A549 (cell line): ENCODE measurements at regions not wholly inside any gene's neighbourhood (a gene's known extent, or its start where the extent isn't known, plus 50 kb on each side); places are given as distances from the start of the nearest gene placed in this dataset.
A peak's percentile ranks its signal among the peaks of the same experiment; 100 is the strongest.

ENCODE experiments used
- ATAC-seq, 2 experiments: fragments of 200-7000 bp in 1 of 2; fragments of >200 bp in 1 of 2; cut with Nextera tagmentation in 1 of 2; cut with Tn5 transposase in 1 of 2; 3 replicates each; pipeline versions ENCODE4 v1.8.0 to v1.9.1; 2018 to 2020; ENCODE audit warnings: mild to moderate bottlenecking in 1 of 2, moderate library complexity in 1 of 2
- CTCF ChIA-PET: fragments of 300-600 bp; sonication (Branson Sonifier 250); formaldehyde crosslinking; extraction: SDS; loops from one replicate; lab custom pipeline; 2021; ENCODE audit warnings: antibody characterized with exemption, inconsistent platforms; lab: Yijun Ruan, JAX
- POLR2A ChIA-PET: fragments of 350-600 bp; formaldehyde crosslinking; extraction: SDS; loops from one replicate; lab custom pipeline; 2021; ENCODE audit warnings: antibody characterized with exemption, inconsistent platforms; lab: Yijun Ruan, JAX
- DNase-seq, 2 experiments: peaks; one replicate each; pipeline versions ENCODE4 v3.0.0 to v3.0.0-alpha.2; 2011 to 2016; ENCODE audit warnings: low read depth in 1 of 2, low spot score in 1 of 2
- FAIRE-seq: peaks from 2 replicates; lab custom pipeline; 2011; peaks lifted over from hg19 to GRCh38; lab: Jason Lieb, UNC
- H3K27ac ChIP-seq, 2 experiments: fragments of >200 bp; sonication (Bioruptor Twin); formaldehyde crosslinking; 3 replicates each; pipeline ENCODE4 v1.5.1; 2016 to 2017
- H3K4me1 ChIP-seq: fragments of >200 bp; sonication (Bioruptor Twin); formaldehyde crosslinking; 3 replicates; pipeline ENCODE4 v1.6.1; 2016
- H3K4me2 ChIP-seq: fragments of >200 bp; sonication (Bioruptor Twin); formaldehyde crosslinking; 3 replicates; pipeline ENCODE4 v1.6.1; 2016
- H3K4me3 ChIP-seq: fragments of >200 bp; sonication (Bioruptor Twin); formaldehyde crosslinking; 3 replicates; pipeline ENCODE4 v1.5.1; 2016
- H3K9me3 ChIP-seq: fragments of >200 bp; sonication (Bioruptor Twin); formaldehyde crosslinking; 3 replicates; pipeline ENCODE4 v1.6.1; 2016
- BCL3 ChIP-seq: fragments of >200 bp; sonication (Bioruptor Twin); formaldehyde crosslinking; IDR thresholded peaks from 3 replicates; pipeline ENCODE4 v1.6.1; 2016
- CEBPB ChIP-seq, 2 experiments: fragments of >200 bp in 1 of 2; sonication (Bioruptor Twin) in 1 of 2; formaldehyde crosslinking in 1 of 2; IDR thresholded peaks; 2 replicates each; pipeline ENCODE4 v1.6.1; 2012 to 2016
- CHD2 ChIP-seq: fragments of 150-350 bp; IDR thresholded peaks from 2 replicates; pipeline ENCODE4 v1.6.1; 2014; ENCODE audit warnings: low read length; ENCODE audit not compliant: partially characterized antibody
- ELK1 ChIP-seq: fragments of 150-350 bp; IDR thresholded peaks from 2 replicates; pipeline ENCODE4 v1.6.1; 2014; ENCODE audit warnings: low read depth, mild to moderate bottlenecking, low read length
- EP300 ChIP-seq, 2 experiments: fragments of >200 bp; sonication (Bioruptor Twin); formaldehyde crosslinking; IDR thresholded peaks; 2 replicates in 1 of 2; 3 replicates in 1 of 2; pipeline ENCODE4 v1.6.1; 2016 to 2017
- ESRRA ChIP-seq: fragments of 150-350 bp; IDR thresholded peaks from 2 replicates; pipeline ENCODE4 v1.6.1; 2014; ENCODE audit warnings: mild to moderate bottlenecking, low read length, borderline replicate concordance
- GATA3 ChIP-seq: IDR thresholded peaks from 2 replicates; pipeline ENCODE4 v1.6.1; 2012; ENCODE audit warnings: borderline replicate concordance
- HEYL ChIP-seq: fragments of 250-450 bp; sonication (Bioruptor Pico); IDR thresholded peaks from 2 replicates; pipeline ENCODE4 v1.8.0; 2021; ENCODE audit warnings: mild to moderate bottlenecking, moderate library complexity
- HMGXB4 ChIP-seq: fragments of 250-450 bp; sonication (Bioruptor Pico); IDR thresholded peaks from 2 replicates; pipeline ENCODE4 v1.5.0; 2021; ENCODE audit warnings: mild to moderate bottlenecking, moderate library complexity, borderline replicate concordance
- HOXB13 ChIP-seq: fragments of 250-450 bp; sonication (Bioruptor Pico); IDR thresholded peaks from 2 replicates; pipeline ENCODE4 v1.5.0; 2020; ENCODE audit warnings: low read depth, mild to moderate bottlenecking, moderate library complexity
- JUNB ChIP-seq: fragments of >200 bp; sonication (Bioruptor Twin); formaldehyde crosslinking; IDR thresholded peaks from 2 replicates; pipeline ENCODE4 v1.6.1; 2016
- KDM5A ChIP-seq: fragments of 200-600 bp; sonication (generic); IDR thresholded peaks from 2 replicates; pipeline ENCODE4 v1.6.1; 2016; ENCODE audit warnings: antibody characterized with exemption, mild to moderate bottlenecking
- MAFK ChIP-seq: fragments of 450-650 bp; IDR thresholded peaks from 2 replicates; pipeline ENCODE4 v1.6.1; 2014; ENCODE audit not compliant: partially characterized antibody
- MAX ChIP-seq: IDR thresholded peaks from 2 replicates; pipeline ENCODE4 v1.6.1; 2012
- MAZ ChIP-seq: fragments of 150-350 bp; IDR thresholded peaks from 2 replicates; pipeline ENCODE4 v1.6.1; 2014; ENCODE audit warnings: antibody characterized with exemption, low read depth, low read length, borderline replicate concordance
- MYC ChIP-seq: IDR thresholded peaks from 2 replicates; pipeline ENCODE4 v1.6.1; 2012; ENCODE audit warnings: mild to moderate bottlenecking, inconsistent platforms, low read length, improper control_type of control experiment, borderline replicate concordance
- NPAS2 ChIP-seq: fragments of 250-450 bp; sonication (Bioruptor Pico); IDR thresholded peaks from 2 replicates; pipeline ENCODE4 v1.8.0; 2022; ENCODE audit warnings: mild to moderate bottlenecking, moderate library complexity, borderline replicate concordance
- PHF8 ChIP-seq: fragments of 200-600 bp; sonication (generic); IDR thresholded peaks from 2 replicates; pipeline ENCODE4 v1.6.1; 2016; ENCODE audit warnings: low read depth, mild to moderate bottlenecking, antibody characterized with exemption, moderate library complexity, borderline replicate concordance
- RARB ChIP-seq: fragments of 250-450 bp; sonication (Bioruptor Pico); IDR thresholded peaks from 2 replicates; pipeline ENCODE4 v1.8.0; 2021; ENCODE audit warnings: mild to moderate bottlenecking, moderate library complexity
- RCOR1 ChIP-seq: fragments of 150-350 bp; IDR thresholded peaks from 2 replicates; pipeline ENCODE4 v1.6.1; 2014; ENCODE audit warnings: antibody characterized with exemption, low read length, low read depth
- REST ChIP-seq: fragments of 200-600 bp; sonication (generic); IDR thresholded peaks from 2 replicates; pipeline ENCODE4 v1.6.1; 2016; ENCODE audit warnings: antibody characterized with exemption, mild to moderate bottlenecking, moderate library complexity
- RFX5 ChIP-seq: fragments of 450-650 bp; IDR thresholded peaks from 2 replicates; pipeline ENCODE4 v1.7.1; 2014; ENCODE audit warnings: antibody characterized with exemption, mild to moderate bottlenecking, moderate library complexity
- RNF2 ChIP-seq: fragments of 200-600 bp; sonication (generic); IDR thresholded peaks from 2 replicates; pipeline ENCODE4 v1.6.1; 2016; ENCODE audit warnings: low read depth, mild to moderate bottlenecking, antibody characterized with exemption, moderate library complexity, borderline replicate concordance
- USF2 ChIP-seq: fragments of 450-650 bp; IDR thresholded peaks from 2 replicates; pipeline ENCODE4 v1.6.1; 2014; ENCODE audit warnings: antibody characterized with exemption
- ZSCAN20 ChIP-seq: fragments of 250-450 bp; sonication (Bioruptor Pico); IDR thresholded peaks from 2 replicates; pipeline ENCODE4 v1.8.0; 2022; ENCODE audit warnings: mild to moderate bottlenecking, moderate library complexity
- WGBS: methylation state at CpG from one replicate; pipeline ENCODE4 v1.1.6; 2017; ENCODE audit errors: missing lambda C conversion rate; 5-methylcytosine and 5-hydroxymethylcytosine counted together

- H3K27ac ChIP-seq = no peak overlapping the region
- no peaks in the 10 kb centered on the region for H3K9me3 ChIP-seq
- H3K4me1 ChIP-seq = peaks cover 22% of the 10 kb centered on the region; the same call in 2 of the 3 replicates
- ATAC-seq (peak; percentile 46 to 51; a peak in 2 of 6 replicates), DNase-seq (no peak), FAIRE-seq (no peak)
- WGBS = 78% methylated on average over 7 of the region's 7 CpGs
- POLR2A ChIA-PET = no interaction called here
- CTCF ChIA-PET = interaction anchor here (0.7 kb wide), 1 partner anchor 260 kb away, joined by 3 read pairs; no protein-coding TSS in a partner anchor
- no peak for TF ChIP-seq RNF2
- TF ChIP-seq MYC = no peak
- TF ChIP-seq NPAS2 (CRISPR knock-in tag) = no peak
- no peak for TF ChIP-seq CHD2
- no peak for TF ChIP-seq EP300 (IDR thresholded peaks at IDR 0.05)
- TF ChIP-seq BCL3 = no peak
- no peak for TF ChIP-seq RCOR1
- TF ChIP-seq ELK1 = no peak
- TF ChIP-seq MAFK = no peak
- TF ChIP-seq HMGXB4 (CRISPR knock-in tag) = no peak
- no peak for TF ChIP-seq ZSCAN20
- TF ChIP-seq RFX5 = no peak
- no peak for TF ChIP-seq MAZ
- TF ChIP-seq RARB (CRISPR knock-in tag) = no peak
- no peak for TF ChIP-seq GATA3
- H3K4me2 ChIP-seq = no peak overlapping the region
- H3K4me3 ChIP-seq = no peak overlapping the region
These were observed 337.1 kb downstream of the SIPA1L2 start for GRCh38 chr1:232292818-232293217.

- no peak overlapping the region for H3K4me3 ChIP-seq
- H3K4me1 ChIP-seq = peaks cover 26% of the 10 kb centered on the region; the same call in 2 of the 3 replicates
- no peak for ATAC-seq
- POLR2A ChIA-PET = no interaction called here
- no peak for FAIRE-seq
- 32% methylated on average over 2 of the region's 2 CpGs for WGBS
- no peak for TF ChIP-seq KDM5A
- TF ChIP-seq USF2 = no peak
- TF ChIP-seq HOXB13 (CRISPR knock-in tag) = no peak
- TF ChIP-seq MAX = no peak
- no peak for TF ChIP-seq CEBPB (IDR thresholded peaks at IDR 0.05)
- no peak for TF ChIP-seq MAZ
- no peak for TF ChIP-seq REST
- no peak for TF ChIP-seq HEYL (CRISPR knock-in tag)
- no peak for TF ChIP-seq PHF8
- no peak for TF ChIP-seq ESRRA
- TF ChIP-seq EP300 (IDR thresholded peaks at IDR 0.05) = no peak
- TF ChIP-seq JUNB = no peak
- no peak for TF ChIP-seq BCL3
- H3K27ac ChIP-seq = no peak overlapping the region; a peak in 1 of 6 replicates
- no peak for DNase-seq
- 0 out of 3 replicates have a peak overlapping the region, but pooled peaks have one; percentile 8 for H3K4me2 ChIP-seq
- CTCF ChIA-PET = no interaction called here
- no peaks in the 10 kb centered on the region for H3K9me3 ChIP-seq
These were observed 337.7 kb downstream of the SIPA1L2 start for GRCh38 chr1:232292239-232292638.
